ENCODE measurements at regions not wholly inside any gene's neighbourhood (a gene's known extent, or its start where the extent isn't known, plus 50 kb on each side); places are given as distances from the start of the nearest gene placed in this dataset.
"Not testable (repeated sequence)": the region's sequence is repeated elsewhere in the genome, so short reads cannot be mapped to it uniquely, and the experiment has no call there.

DNA sequence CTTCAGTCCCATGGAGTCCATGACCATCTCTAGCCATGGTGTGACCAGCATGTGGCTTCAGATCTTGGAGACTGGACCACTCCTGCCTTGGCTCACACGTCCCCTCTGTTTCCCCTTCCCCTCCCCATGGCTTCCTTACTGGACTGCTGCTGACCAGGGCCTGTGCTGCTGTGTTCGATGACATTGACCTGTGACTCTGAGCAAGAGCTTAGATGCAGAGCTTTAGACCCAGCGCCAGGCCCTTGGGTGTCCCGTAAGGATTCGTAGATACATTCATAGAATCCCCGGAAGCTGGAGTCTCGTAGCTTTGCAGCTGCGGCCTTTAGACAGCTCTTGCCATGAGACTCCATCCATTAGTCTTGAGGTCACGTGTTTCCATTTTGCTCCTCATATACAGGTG lies 96.3 kb downstream of the NPIPB11 start:
- not testable (repeated sequence) for DNase-seq

- DNase-seq = not testable (repeated sequence)
Measured at GRCh38 chr16:29309601-29310000, 96.9 kb downstream of the NPIPB11 start.

GRCh38 chr16:29308644-29309546 lies 97.6 kb downstream of the NPIPB11 start:
- no peak for DNase-seq

GRCh38 chr16:29307598-29308507 lies 98.7 kb downstream of the NPIPB11 start:
- DNase-seq = no peak

DNA sequence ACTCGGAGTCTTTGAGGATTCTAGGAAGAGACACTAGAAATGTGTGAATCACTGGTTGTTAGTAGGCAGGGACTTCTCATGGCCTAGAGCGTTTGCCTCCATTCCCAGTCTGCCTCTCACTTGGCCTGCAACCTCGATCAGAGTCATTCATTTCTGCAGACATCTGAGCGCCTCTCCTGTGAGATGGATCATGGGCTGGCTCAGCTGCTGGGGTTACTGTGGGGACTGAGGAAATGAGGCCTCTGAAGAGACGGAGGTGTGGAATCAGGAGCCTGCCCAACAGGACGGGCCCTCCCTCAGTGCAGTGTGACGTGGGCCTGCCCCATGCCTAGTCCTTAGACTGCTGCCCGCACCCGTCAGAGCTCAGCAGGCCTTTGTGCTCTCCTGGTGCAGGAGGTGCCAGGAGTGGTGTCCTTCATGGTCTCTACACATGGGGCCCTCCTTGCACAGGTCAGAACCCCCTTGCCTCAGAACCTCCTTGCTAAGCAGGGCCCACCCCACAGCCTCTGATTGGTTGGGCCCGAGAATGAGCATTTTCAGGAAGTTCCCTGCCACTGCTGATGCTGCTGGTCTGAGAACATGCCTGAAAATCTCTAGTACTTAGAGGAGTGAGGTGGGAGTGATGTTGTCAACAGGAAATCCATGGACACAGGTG lies 99.4 kb downstream of the NPIPB11 start:
- DNase-seq = no peak

- DNase-seq = no peak
Measured at GRCh38 chr16:29306201-29306600, 100.3 kb downstream of the NPIPB11 start.

DNA sequence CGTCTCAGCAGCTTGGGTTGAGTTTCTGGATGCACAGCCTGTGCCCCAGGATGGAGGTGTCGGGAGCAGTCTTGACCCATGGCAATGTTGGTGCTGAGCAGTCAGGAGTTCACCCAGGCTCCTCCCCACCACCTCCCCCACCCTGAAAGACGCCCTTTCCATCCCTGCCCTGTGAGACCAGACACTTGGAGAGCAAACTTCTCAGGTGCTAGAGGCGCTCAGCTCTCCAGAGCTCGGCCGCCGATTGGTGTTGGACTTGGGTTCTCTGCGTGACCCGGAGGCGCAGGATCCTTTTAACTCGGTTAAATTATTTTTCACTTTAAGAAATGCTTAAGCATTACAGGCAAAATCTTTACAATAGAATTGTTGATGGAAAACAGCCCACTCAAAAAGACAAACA lies 101.5 kb downstream of the NPIPB11 start:
- DNase-seq = not testable (repeated sequence)

- DNase-seq = no peak
Measured at GRCh38 chr16:29304251-29304650, 102.3 kb downstream of the NPIPB11 start.

DNA sequence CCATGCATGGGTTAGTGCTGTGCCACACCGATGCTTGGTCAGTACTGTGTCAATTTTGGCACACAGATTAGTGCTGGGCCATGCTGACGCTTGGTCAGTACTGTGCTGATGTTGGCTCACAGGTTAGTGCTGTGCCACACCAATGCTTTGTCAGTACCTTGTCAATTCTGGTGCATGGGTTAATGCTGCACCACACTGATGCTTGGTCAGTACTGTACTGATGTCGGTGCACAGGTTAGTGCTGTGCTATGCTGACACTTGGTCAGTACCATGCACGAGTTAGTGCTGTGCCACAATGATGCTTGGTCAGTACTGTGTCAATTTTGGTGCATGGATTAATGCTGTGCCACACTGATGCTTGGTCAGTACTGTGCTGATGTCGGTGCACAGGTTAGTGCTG lies 103.0 kb downstream of the NPIPB11 start:
- DNase-seq = no peak

DNA sequence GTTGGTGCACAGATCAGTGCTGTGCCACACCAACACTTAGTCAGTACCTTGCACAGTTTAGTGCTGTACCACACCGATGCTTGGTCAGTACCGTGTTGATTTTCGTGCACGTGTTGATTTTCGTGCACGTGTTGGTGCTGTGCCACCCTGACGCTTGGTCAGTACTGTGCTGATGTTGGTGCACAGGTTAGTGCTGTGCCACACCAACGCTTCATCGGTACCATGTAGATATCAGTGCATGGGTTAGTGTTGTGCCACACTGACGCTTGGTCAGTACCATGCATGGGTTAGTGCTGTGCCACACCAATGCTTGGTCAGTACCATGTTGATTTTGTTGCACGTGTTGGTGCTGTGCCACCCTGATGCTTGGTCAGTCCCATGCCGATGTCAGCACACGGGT lies 103.5 kb downstream of the NPIPB11 start:
- DNase-seq = no peak

DNA sequence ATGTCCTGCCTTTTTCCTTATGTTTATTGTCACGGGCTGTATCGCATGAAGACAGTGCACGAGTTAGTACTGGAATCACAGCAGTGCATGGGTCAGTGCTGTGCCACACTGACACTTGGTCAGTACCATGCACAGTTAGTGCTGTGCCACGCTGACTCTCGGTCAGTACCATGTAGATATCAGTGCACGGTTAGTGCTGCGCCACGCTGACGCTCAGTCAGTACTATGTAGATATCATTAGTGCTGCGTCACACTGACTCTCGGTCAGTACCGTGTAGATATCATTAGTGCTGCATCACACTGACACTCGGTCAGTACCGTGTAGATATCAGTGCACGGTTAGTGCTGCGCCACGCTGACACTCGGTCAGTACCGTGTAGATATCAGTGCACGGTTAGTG lies 104.1 kb downstream of the NPIPB11 start:
- not testable (repeated sequence) for DNase-seq

DNA sequence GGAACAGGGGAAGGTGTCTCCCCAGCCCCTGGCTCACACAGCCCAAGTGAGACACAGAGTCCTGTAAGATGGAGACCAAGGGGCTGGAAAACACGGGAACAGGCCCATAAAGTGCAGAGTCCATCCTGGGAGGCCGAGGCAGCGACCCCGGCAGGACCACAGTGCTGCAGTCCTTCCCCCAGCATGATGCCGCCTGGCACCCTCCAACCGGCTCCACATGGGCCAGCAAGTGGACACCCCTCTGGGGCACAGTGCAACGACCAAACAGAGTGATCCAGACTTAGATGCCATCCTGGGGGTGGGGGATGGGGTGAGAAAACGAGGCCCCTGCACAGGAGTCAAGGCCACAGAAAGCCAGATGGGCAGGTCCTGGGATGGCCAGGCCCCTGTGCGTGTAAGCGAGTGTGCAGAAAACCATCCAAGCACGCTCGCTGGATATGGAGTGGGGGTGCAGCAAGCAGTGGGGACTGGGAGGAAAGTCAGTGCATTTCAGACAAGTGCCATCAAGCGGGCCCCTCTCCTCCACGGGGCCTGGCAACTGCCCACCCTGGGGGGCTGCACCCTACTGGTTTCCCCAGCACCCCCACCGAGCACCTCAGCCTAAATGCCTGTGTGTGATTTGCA lies 104.7 kb downstream of the NPIPB11 start:
- not testable (repeated sequence) for DNase-seq

DNA sequence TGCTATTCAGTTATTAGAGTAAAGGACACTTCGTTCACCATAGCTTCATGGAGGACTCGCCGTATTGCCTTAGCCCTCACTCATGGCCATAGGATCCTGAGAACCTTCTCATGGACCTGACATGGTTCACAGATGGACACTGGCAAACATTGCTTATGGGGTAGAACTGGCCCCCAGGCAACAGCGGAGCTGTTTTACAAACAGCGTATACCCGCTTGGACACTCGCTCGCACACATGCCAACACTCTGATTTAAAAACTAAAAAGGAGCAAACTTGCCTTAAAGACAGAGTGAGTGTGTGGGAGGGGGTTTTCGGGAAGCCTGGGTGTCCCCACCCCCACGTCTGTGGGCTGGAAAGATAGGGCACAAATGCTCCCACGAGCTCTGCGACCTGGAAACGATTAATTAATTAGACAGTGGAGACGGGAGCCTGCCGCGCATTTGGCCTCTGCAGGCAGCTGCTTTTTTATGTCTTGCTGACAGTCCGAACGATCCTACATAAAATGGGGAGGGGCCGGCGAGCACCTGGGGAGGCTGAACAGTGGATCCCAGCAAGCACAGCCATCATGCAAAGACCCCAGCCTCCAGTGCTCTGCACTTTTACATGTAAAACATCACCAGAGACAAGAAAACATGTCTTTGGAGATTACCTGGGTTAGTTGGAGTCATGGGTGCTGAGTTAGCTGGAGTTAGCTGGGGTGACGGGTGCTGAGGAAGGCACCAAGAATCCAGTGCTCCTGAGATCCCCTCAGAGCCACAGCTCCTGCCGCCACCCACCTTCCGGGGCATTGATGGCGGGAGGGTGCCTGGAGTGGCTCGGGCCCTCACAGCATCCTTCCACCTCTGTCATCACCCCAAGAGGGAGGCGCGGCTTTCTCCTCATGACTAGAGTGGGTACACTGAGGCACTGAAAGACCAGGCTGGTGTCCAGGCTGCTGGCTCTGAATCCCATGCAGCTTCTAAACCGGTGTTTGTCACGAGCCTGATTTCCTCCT lies 105.7 kb downstream of the NPIPB11 start:
- not testable (repeated sequence) for DNase-seq

DNA sequence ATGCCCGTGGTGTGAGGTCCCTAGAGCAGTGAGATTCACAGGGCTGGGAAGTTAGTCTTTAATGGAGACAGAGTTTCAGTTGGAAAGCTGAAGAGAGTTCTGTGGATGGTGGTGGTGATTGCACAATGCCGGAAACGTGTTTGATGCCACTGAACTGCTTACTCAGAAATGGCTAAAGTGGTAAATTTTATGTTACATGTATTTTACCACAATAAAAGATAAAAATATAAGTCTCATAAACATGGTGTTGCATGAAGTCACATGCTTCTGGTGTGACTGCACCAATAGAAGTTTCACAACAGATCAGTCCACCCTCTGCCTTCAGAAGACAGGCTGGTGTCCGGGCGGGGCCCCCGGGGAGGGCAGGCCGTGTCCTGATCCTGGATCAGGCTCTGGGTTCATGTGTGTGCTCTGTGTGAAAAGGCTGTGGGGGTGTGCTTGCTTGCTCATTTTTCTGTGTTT lies 106.5 kb downstream of the NPIPB11 start:
- not testable (repeated sequence) for DNase-seq

DNA sequence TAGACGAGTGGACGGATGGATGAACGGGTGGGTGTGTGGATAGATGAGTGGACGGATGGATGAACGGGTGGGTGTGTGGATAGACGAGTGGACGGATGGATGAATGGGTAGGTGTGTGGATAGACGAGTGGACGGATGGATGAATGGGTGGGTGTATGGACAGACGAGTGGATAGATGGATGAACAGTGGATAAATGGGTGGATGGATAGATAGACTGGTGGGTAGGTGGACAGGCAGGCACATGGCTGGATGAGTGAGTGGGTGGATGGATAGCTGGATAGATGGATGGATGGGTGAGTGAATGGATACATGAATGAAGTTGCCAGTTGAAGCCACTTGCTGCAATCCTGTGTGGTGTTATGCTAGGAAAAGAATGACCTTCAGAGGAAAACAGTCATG lies 107.5 kb downstream of the NPIPB11 start:
- not testable (repeated sequence) for DNase-seq

DNA sequence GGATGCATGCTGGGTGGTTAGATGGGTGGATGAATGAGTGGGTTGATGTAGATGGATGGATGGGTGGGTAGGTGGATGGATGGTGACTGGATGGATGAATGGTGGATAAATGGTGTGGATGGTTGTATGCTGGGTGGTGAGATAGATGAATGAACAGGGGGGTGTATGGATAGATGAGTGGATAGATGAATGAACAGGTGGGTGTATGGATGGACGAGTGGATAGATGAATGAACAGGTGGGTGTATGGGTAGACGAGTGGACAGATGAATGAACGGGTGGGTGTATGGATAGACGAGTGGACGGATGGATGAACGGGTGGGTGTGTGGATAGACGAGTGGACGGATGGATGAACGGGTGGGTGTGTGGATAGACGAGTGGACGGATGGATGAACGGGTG lies 108.2 kb downstream of the NPIPB11 start:
- not testable (repeated sequence) for DNase-seq

GRCh38 chr16:29297809-29298177 lies 108.7 kb downstream of the NPIPB11 start:
- DNase-seq = not testable (repeated sequence)

GRCh38 chr16:29297144-29297808 lies 109.2 kb downstream of the NPIPB11 start:
- DNase-seq = not testable (repeated sequence)

GRCh38 chr16:29296176-29296575 lies 110.3 kb downstream of the NPIPB11 start:
- DNase-seq = not testable (repeated sequence)

Measured in cerebellar nuclear complex (tissue), 1 donor.